H1 (cell line): ENCODE measurements at regions not wholly inside any gene's neighbourhood (a gene's known extent, or its start where the extent isn't known, plus 50 kb on each side); places are given as distances from the start of the nearest gene placed in this dataset.

ENCODE experiments used
- CTCF ChIA-PET: fragments of 300-600 bp; sonication (Branson Sonifier 250); formaldehyde crosslinking; loops from one replicate; lab custom pipeline; 2021; ENCODE audit not compliant: partially characterized antibody; lab: Charles Lee
- POLR2A ChIA-PET: fragments of 300-600 bp; sonication (Branson Sonifier 250); formaldehyde crosslinking; loops from one replicate; lab custom pipeline; 2021; ENCODE audit warnings: inconsistent platforms; ENCODE audit not compliant: partially characterized antibody; lab: Charles Lee
- DNase-seq, 2 experiments: peaks; one replicate each; pipeline versions ENCODE4 v3.0.0 to v3.0.0-alpha.2; 2010 to 2022; ENCODE audit warnings: low spot score in 2 of 2, low read depth in 1 of 2, mixed read lengths in 1 of 2
- FAIRE-seq: peaks from 2 replicates; lab custom pipeline; 2011; peaks lifted over from hg19 to GRCh38; lab: Jason Lieb, UNC
- H2AFZ ChIP-seq: 2 replicates; pipeline ENCODE4 v1.8.1; 2012; ENCODE audit warnings: low read length, inconsistent platforms
- H2AK5ac ChIP-seq: 2 replicates; pipeline ENCODE4 v1.6.1; 2013; ENCODE audit warnings: low read depth, low read length
- H2BK120ac ChIP-seq: replicated peaks from 2 replicates; pipeline ENCODE3; 2013; ENCODE audit warnings: low read depth, low read length, inconsistent platforms
- H2BK12ac ChIP-seq: 2 replicates; pipeline ENCODE4 v1.6.1; 2013; ENCODE audit warnings: low read depth, low read length
- H2BK15ac ChIP-seq: 2 replicates; pipeline ENCODE4 v1.6.1; 2013; ENCODE audit warnings: low read length
- H2BK20ac ChIP-seq: 2 replicates; pipeline ENCODE4 v1.6.1; 2013; ENCODE audit warnings: low read length
- H2BK5ac ChIP-seq: 2 replicates; pipeline ENCODE4 v1.6.1; 2013; ENCODE audit warnings: low read depth, low read length
- H3K14ac ChIP-seq: 2 replicates; pipeline ENCODE4 v1.6.1; 2013; ENCODE audit warnings: inconsistent platforms; ENCODE audit not compliant: insufficient read length
- H3K18ac ChIP-seq: 2 replicates; pipeline ENCODE4 v1.6.1; 2013; ENCODE audit warnings: low read length; ENCODE audit errors: extremely low read depth
- H3K23ac ChIP-seq: 2 replicates; pipeline ENCODE4 v1.6.1; 2013; ENCODE audit warnings: inconsistent platforms; ENCODE audit not compliant: insufficient read length
- H3K23me2 ChIP-seq: 2 replicates; pipeline ENCODE4 v1.6.1; 2013; ENCODE audit warnings: low read depth, low read length
- H3K27ac ChIP-seq: 2 replicates; pipeline ENCODE4 v1.6.1; 2011; ENCODE audit warnings: low read depth, low read length, inconsistent platforms
- H3K27me3 ChIP-seq, 4 experiments: replicated peaks in 1 of 4; 1 replicate in 1 of 4; 2 replicates in 3 of 4; pipeline versions ENCODE4 v1.6.1 to v1.8.1; 2011 to 2013; ENCODE audit warnings: low read length in 3 of 4, mild to moderate bottlenecking in 3 of 4, inconsistent platforms in 2 of 4, mixed read lengths in 2 of 4, moderate library complexity in 1 of 4; ENCODE audit not compliant: control insufficient read depth in 3 of 4, insufficient read depth in 3 of 4; ENCODE audit errors: extremely low read depth in 1 of 4
- H3K36me3 ChIP-seq, 4 experiments: 2 replicates each; pipeline versions ENCODE4 v1.6.1 to v1.8.1; 2011 to 2013; ENCODE audit warnings: mild to moderate bottlenecking in 4 of 4, low read length in 3 of 4, moderate library complexity in 2 of 4, control low read depth in 1 of 4, inconsistent platforms in 1 of 4; ENCODE audit not compliant: insufficient read depth in 4 of 4, control insufficient read depth in 2 of 4
- H3K4ac ChIP-seq: replicated peaks from 2 replicates; pipeline ENCODE3; 2013; ENCODE audit warnings: low read length, low read depth, mixed read lengths, inconsistent platforms; ENCODE audit not compliant: insufficient read length
- H3K4me1 ChIP-seq, 4 experiments: replicated peaks in 1 of 4; 1 replicate in 1 of 4; 2 replicates in 3 of 4; pipeline versions ENCODE4 v1.6.1 to v1.8.1; 2011 to 2013; ENCODE audit warnings: low read length in 3 of 4, inconsistent platforms in 2 of 4, mixed read lengths in 1 of 4; ENCODE audit not compliant: insufficient read depth in 4 of 4, control insufficient read depth in 3 of 4
- H3K4me2 ChIP-seq, 2 experiments: 2 replicates each; pipeline versions ENCODE4 v1.6.1 to v1.8.1; 2011 to 2013; ENCODE audit warnings: low read depth in 2 of 2, low read length in 2 of 2, control low read depth in 1 of 2, inconsistent platforms in 1 of 2, mild to moderate bottlenecking in 1 of 2; ENCODE audit not compliant: insufficient read depth in 1 of 2
- H3K4me3 ChIP-seq, 4 experiments: fragments of 200-600, 300-600 bp in 1 of 4; sonication (generic), shearing (Covaris generic), sonication (Bioruptor Twin) in 1 of 4; 2 replicates each; pipeline versions ENCODE4 v1.5.1 to v1.8.1; 2011 to 2016; ENCODE audit warnings: low read length in 4 of 4, low read depth in 3 of 4, control low read depth in 2 of 4, inconsistent platforms in 2 of 4, mild to moderate bottlenecking in 2 of 4, mixed read lengths in 1 of 4, moderate library complexity in 1 of 4; ENCODE audit not compliant: insufficient read depth in 2 of 4; ENCODE audit errors: extremely low read depth in 1 of 4
- H3K56ac ChIP-seq: replicated peaks from 2 replicates; pipeline ENCODE3; 2013; ENCODE audit warnings: low read depth, mild to moderate bottlenecking, mixed read lengths, low read length, inconsistent platforms; ENCODE audit not compliant: insufficient read length
- H3K79me1 ChIP-seq: 2 replicates; pipeline ENCODE4 v1.6.1; 2013; ENCODE audit warnings: low read depth, low read length, control low read depth
- H3K79me2 ChIP-seq, 2 experiments: 2 replicates each; pipeline versions ENCODE4 v1.6.1 to v1.8.1; 2012 to 2013; ENCODE audit warnings: low read length in 2 of 2, mild to moderate bottlenecking in 2 of 2, inconsistent platforms in 1 of 2; ENCODE audit not compliant: insufficient read depth in 2 of 2, control insufficient read depth in 1 of 2
- H3K9ac ChIP-seq, 4 experiments: replicated peaks in 1 of 4; 1 replicate in 1 of 4; 2 replicates in 3 of 4; pipeline versions ENCODE4 v1.6.1 to v1.8.1; 2011 to 2013; ENCODE audit warnings: low read depth in 3 of 4, low read length in 3 of 4, control low read depth in 2 of 4, mild to moderate bottlenecking in 2 of 4, moderate library complexity in 2 of 4, inconsistent platforms in 1 of 4; ENCODE audit errors: extremely low read depth in 1 of 4
- H3K9me3 ChIP-seq, 2 experiments: 2 replicates each; pipeline versions ENCODE4 v1.6.1 to v1.8.1; 2012 to 2013; ENCODE audit warnings: mild to moderate bottlenecking in 2 of 2, moderate library complexity in 2 of 2, control low read depth in 1 of 2, inconsistent platforms in 1 of 2, low read depth in 1 of 2, low read length in 1 of 2, mixed read lengths in 1 of 2; ENCODE audit not compliant: insufficient read depth in 2 of 2
- H4K20me1 ChIP-seq, 2 experiments: replicated peaks in 1 of 2; 2 replicates each; pipeline versions ENCODE3 to v1.8.1; 2011 to 2013; ENCODE audit warnings: inconsistent platforms in 2 of 2, low read length in 2 of 2, mild to moderate bottlenecking in 1 of 2; ENCODE audit not compliant: insufficient read depth in 2 of 2, control insufficient read depth in 1 of 2
- H4K5ac ChIP-seq: 2 replicates; pipeline ENCODE4 v1.6.1; 2013; ENCODE audit warnings: low read length, low read depth, mixed read lengths, inconsistent platforms; ENCODE audit not compliant: insufficient read length
- H4K8ac ChIP-seq: 2 replicates; pipeline ENCODE4 v1.8.0; 2013; ENCODE audit warnings: mild to moderate bottlenecking, moderate library complexity, low read length, inconsistent platforms; ENCODE audit not compliant: insufficient read depth; ENCODE audit errors: extremely low read depth
- H4K91ac ChIP-seq: replicated peaks from 2 replicates; pipeline ENCODE3; 2013; ENCODE audit warnings: low read length, mixed read lengths, inconsistent platforms; ENCODE audit not compliant: insufficient read length
- BCL11A ChIP-seq, 2 experiments: IDR thresholded peaks; one replicate each; pipeline ENCODE4 v1.6.1; 2011; ENCODE audit warnings: low read depth in 2 of 2, low read length in 2 of 2, mild to moderate bottlenecking in 2 of 2
- WGBS, 2 experiments: shearing (Covaris generic) in 1 of 2; methylation state at CpG; one replicate each; pipeline versions ENCODE4 v1.1.6 to v1.1.7; 2013 to 2015; ENCODE audit warnings: low lambda C conversion rate in 2 of 2, mixed read lengths in 2 of 2, inconsistent platforms in 1 of 2, low coverage in 1 of 2, missing lambda C conversion rate in 1 of 2; ENCODE audit not compliant: insufficient replicate concordance in 2 of 2, insufficient coverage in 1 of 2, insufficient read length in 1 of 2; ENCODE audit errors: extremely low coverage in 1 of 2, missing lambda C conversion rate in 1 of 2; 5-methylcytosine and 5-hydroxymethylcytosine counted together

DNA sequence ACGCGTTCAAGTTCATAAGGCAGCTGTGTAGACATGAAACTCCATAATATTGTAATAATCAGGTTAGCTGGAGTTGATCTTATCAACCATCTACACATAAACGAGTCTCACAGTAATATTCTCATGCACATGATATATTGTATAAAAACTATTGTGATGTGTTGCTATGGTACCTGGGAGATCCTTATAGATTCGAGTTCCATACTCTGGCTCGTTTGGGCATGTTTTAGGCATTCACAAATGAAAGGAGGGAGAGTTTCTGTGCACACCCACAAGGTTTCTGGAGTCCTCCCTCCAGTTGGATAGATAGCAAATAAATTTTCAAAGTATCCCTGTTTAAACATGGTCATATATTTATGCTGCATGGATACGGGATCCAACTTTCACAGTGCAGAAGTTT, 567.5 kb upstream of the SLC35B3 start:
- Histone ChIP-seq H3K79me2 (no peaks in the 10 kb centered on the region), H3K36me3 (no peaks in the 10 kb centered on the region), H4K20me1 (no peaks in the 10 kb centered on the region), H3K23me2 (no peaks in the 10 kb centered on the region), H2BK20ac (no peak overlapping the region), H2BK5ac (no peak overlapping the region), H4K91ac (no peak overlapping the region), H3K4ac (no peak overlapping the region), H2AK5ac (no peak overlapping the region), H3K23ac (no peak overlapping the region), H3K14ac (no peak overlapping the region), H3K4me2 (no peak overlapping the region), H3K27me3 (no peaks in the 10 kb centered on the region), H2AFZ (no peak overlapping the region), H3K4me1 (no peaks in the 10 kb centered on the region), H2BK12ac (no peak overlapping the region), H3K9me3 (0 out of 4 replicates have a peak, but pooled peaks cover 0 to 3% of the 10 kb centered on the region in 2 experiments), H3K4me3 (no peak overlapping the region), H3K18ac (no peak overlapping the region), H3K56ac (no peak overlapping the region), H4K8ac (no peak overlapping the region), H3K27ac (no peak overlapping the region), H2BK120ac (no peak overlapping the region)
- FAIRE-seq (no peak), DNase-seq (no peak)
- 94% methylated on average over 6 of the region's 6 CpGs; no CpG with 5 or more reads in 1 of the 2 experiments for WGBS, 2 experiments
- ChIA-PET POLR2A (no interaction called here), CTCF (interaction anchor here (0.6 kb wide), 1 partner anchor 32 kb away, joined by 4 read pairs; no protein-coding TSS in a partner anchor)
- no peak for TF ChIP-seq BCL11A (IDR thresholded peaks at IDR 0.05; ENCODE audit: low read depth in 2 of 2, low read length in 2 of 2)
- TF ChIP-seq, all 59 proteins: peak for 0
- H4K5ac ChIP-seq = no peak overlapping the region
- no peak overlapping the region for H2BK15ac ChIP-seq
- H3K9ac ChIP-seq = no peak overlapping the region
- no peaks in the 10 kb centered on the region for H3K79me1 ChIP-seq
